ENCODE measurements at regions not wholly inside any gene's neighbourhood (a gene's known extent, or its start where the extent isn't known, plus 50 kb on each side); places are given as distances from the start of the nearest gene placed in this dataset.

- no peak for TF ChIP-seq CTCF (IDR thresholded peaks at IDR 0.05)
- no peak for TF ChIP-seq POLR2A (IDR thresholded peaks at IDR 0.05)
Measured at GRCh38 chr21:35227786-35228185, 178.7 kb upstream of the RUNX1 start.
